GM12874 (cell line): ENCODE measurements at regions not wholly inside any gene's neighbourhood (a gene's known extent, or its start where the extent isn't known, plus 50 kb on each side); places are given as distances from the start of the nearest gene placed in this dataset.

Experiments
- CTCF ChIP-seq: IDR thresholded peaks from 2 replicates; pipeline ENCODE4 v1.5.1; 2011; ENCODE audit warnings: low read depth, mild to moderate bottlenecking, control low read depth, low read length, moderate library complexity; ENCODE audit not compliant: insufficient read depth

GRCh38 chr2:63735263-63735662 is 106.4 kb upstream of the UGP2 start:
- TF ChIP-seq CTCF: no peak

- TF ChIP-seq CTCF: no peak
Measured at GRCh38 chr2:63735931-63736330, 105.8 kb upstream of the UGP2 start.

GRCh38 chr2:63736354-63736753 is 105.3 kb upstream of the UGP2 start:
- TF ChIP-seq CTCF: no peak

GRCh38 chr2:63737081-63737751 is 104.5 kb upstream of the UGP2 start:
- TF ChIP-seq CTCF: no peak

- no peak for TF ChIP-seq CTCF
Measured at GRCh38 chr2:63738019-63738418, 103.7 kb upstream of the UGP2 start.

GRCh38 chr2:63740020-63740419 is 101.7 kb upstream of the UGP2 start:
- TF ChIP-seq CTCF: no peak

GRCh38 chr2:63740943-63741342 is 100.8 kb upstream of the UGP2 start:
- TF ChIP-seq CTCF: no peak
